ENCODE measurements at regions not wholly inside any gene's neighbourhood (a gene's known extent, or its start where the extent isn't known, plus 50 kb on each side); places are given as distances from the start of the nearest gene placed in this dataset.
"Not testable (repeated sequence)": the region's sequence is repeated elsewhere in the genome, so short reads cannot be mapped to it uniquely, and the experiment has no call there.

GRCh38 chr6:85343428-85343827 is 106.5 kb upstream of the NT5E start:
- H3K36me3 ChIP-seq (ENCODE audit: control insufficient read depth in 1 of 2, insufficient read depth in 2 of 2, low read length in 2 of 2), result no peaks in the 10 kb centered on the region
- no peak overlapping the region for H3K4me3 ChIP-seq (ENCODE audit: low read depth in 1 of 2, low read length in 2 of 2)
- no peaks in the 10 kb centered on the region for H3K9me3 ChIP-seq (ENCODE audit: control insufficient read depth in 1 of 2, low read length in 2 of 2)
- H3K9ac ChIP-seq (ENCODE audit: low read depth in 1 of 2, low read length in 2 of 2), result no peak overlapping the region
- peaks cover 0 to 2% of the 10 kb centered on the region in 2 donors for H3K27me3 ChIP-seq (ENCODE audit: control insufficient read depth in 1 of 2, insufficient read depth in 2 of 2, low read length in 2 of 2)
- no peak overlapping the region for H3K27ac ChIP-seq (ENCODE audit: low read depth, low read length)
- H3K4me1 ChIP-seq (ENCODE audit: control insufficient read depth in 1 of 2, insufficient read depth in 2 of 2, low read length in 2 of 2), result no peaks in the 10 kb centered on the region

- Histone ChIP-seq H3K36me3 (ENCODE audit: control insufficient read depth in 1 of 2, insufficient read depth in 2 of 2, low read length in 2 of 2) (no peaks in the 10 kb centered on the region), H3K4me1 (ENCODE audit: control insufficient read depth in 1 of 2, insufficient read depth in 2 of 2, low read length in 2 of 2) (no peaks in the 10 kb centered on the region), H3K9me3 (ENCODE audit: control insufficient read depth in 1 of 2, low read length in 2 of 2) (no peaks in the 10 kb centered on the region), H3K4me3 (ENCODE audit: low read depth in 1 of 2, low read length in 2 of 2) (no peak overlapping the region), H3K27ac (ENCODE audit: low read depth, low read length) (no peak overlapping the region), H3K27me3 (ENCODE audit: control insufficient read depth in 1 of 2, insufficient read depth in 2 of 2, low read length in 2 of 2) (no peaks in the 10 kb centered on the region), H3K9ac (ENCODE audit: low read depth in 1 of 2, low read length in 2 of 2) (no peak overlapping the region)
These were observed 120.7 kb upstream of the NT5E start for GRCh38 chr6:85329196-85329595.

- H3K9me3 ChIP-seq (ENCODE audit: control insufficient read depth in 1 of 2, low read length in 2 of 2); H3K4me3 ChIP-seq (ENCODE audit: low read depth in 1 of 2, low read length in 2 of 2); H3K4me1 ChIP-seq (ENCODE audit: control insufficient read depth in 1 of 2, insufficient read depth in 2 of 2, low read length in 2 of 2); H3K27ac ChIP-seq (ENCODE audit: low read depth, low read length); H3K36me3 ChIP-seq (ENCODE audit: control insufficient read depth in 1 of 2, insufficient read depth in 2 of 2, low read length in 2 of 2); H3K9ac ChIP-seq (ENCODE audit: low read depth in 1 of 2, low read length in 2 of 2); H3K27me3 ChIP-seq (ENCODE audit: control insufficient read depth in 1 of 2, insufficient read depth in 2 of 2, low read length in 2 of 2): not testable (repeated sequence)
These were observed 124.1 kb upstream of the NT5E start for GRCh38 chr6:85325811-85326210.

GRCh38 chr6:85323435-85324040 is 126.3 kb upstream of the NT5E start:
- Histone ChIP-seq H3K4me1 (ENCODE audit: control insufficient read depth in 1 of 2, insufficient read depth in 2 of 2, low read length in 2 of 2) (no peaks in the 10 kb centered on the region), H3K9me3 (ENCODE audit: control insufficient read depth in 1 of 2, low read length in 2 of 2) (no peaks in the 10 kb centered on the region), H3K9ac (ENCODE audit: low read depth in 1 of 2, low read length in 2 of 2) (no peak overlapping the region), H3K36me3 (ENCODE audit: control insufficient read depth in 1 of 2, insufficient read depth in 2 of 2, low read length in 2 of 2) (no peaks in the 10 kb centered on the region), H3K4me3 (ENCODE audit: low read depth in 1 of 2, low read length in 2 of 2) (no peak overlapping the region), H3K27ac (ENCODE audit: low read depth, low read length) (no peak overlapping the region), H3K27me3 (ENCODE audit: control insufficient read depth in 1 of 2, insufficient read depth in 2 of 2, low read length in 2 of 2) (no peaks in the 10 kb centered on the region)

- no peaks in the 10 kb centered on the region for H3K36me3 ChIP-seq (ENCODE audit: control insufficient read depth in 1 of 2, insufficient read depth in 2 of 2, low read length in 2 of 2)
- H3K9ac ChIP-seq (ENCODE audit: low read depth in 1 of 2, low read length in 2 of 2), result no peak overlapping the region
- peaks cover 4 to 9% of the 10 kb centered on the region in 2 donors for H3K9me3 ChIP-seq (ENCODE audit: control insufficient read depth in 1 of 2, low read length in 2 of 2)
- H3K4me3 ChIP-seq (ENCODE audit: low read depth in 1 of 2, low read length in 2 of 2), result no peak overlapping the region
- no peak overlapping the region for H3K27ac ChIP-seq (ENCODE audit: low read depth, low read length)
- H3K27me3 ChIP-seq (ENCODE audit: control insufficient read depth in 1 of 2, insufficient read depth in 2 of 2, low read length in 2 of 2), result no peaks in the 10 kb centered on the region
- H3K4me1 ChIP-seq (ENCODE audit: control insufficient read depth in 1 of 2, insufficient read depth in 2 of 2, low read length in 2 of 2), result no peaks in the 10 kb centered on the region
These were observed 127.3 kb upstream of the NT5E start for GRCh38 chr6:85322446-85323105.

GRCh38 chr6:85321906-85322305 is 128.0 kb upstream of the NT5E start:
- H3K9me3 ChIP-seq (ENCODE audit: control insufficient read depth in 1 of 2, low read length in 2 of 2), result peaks cover 4 to 10% of the 10 kb centered on the region in 2 donors
- H3K27me3 ChIP-seq (ENCODE audit: control insufficient read depth in 1 of 2, insufficient read depth in 2 of 2, low read length in 2 of 2), result no peaks in the 10 kb centered on the region
- H3K27ac ChIP-seq (ENCODE audit: low read depth, low read length), result no peak overlapping the region
- no peaks in the 10 kb centered on the region for H3K4me1 ChIP-seq (ENCODE audit: control insufficient read depth in 1 of 2, insufficient read depth in 2 of 2, low read length in 2 of 2)
- H3K36me3 ChIP-seq (ENCODE audit: control insufficient read depth in 1 of 2, insufficient read depth in 2 of 2, low read length in 2 of 2), result no peaks in the 10 kb centered on the region
- no peak overlapping the region for H3K9ac ChIP-seq (ENCODE audit: low read depth in 1 of 2, low read length in 2 of 2)
- no peak overlapping the region for H3K4me3 ChIP-seq (ENCODE audit: low read depth in 1 of 2, low read length in 2 of 2)

GRCh38 chr6:85314586-85314985 is 135.3 kb upstream of the NT5E start:
- H3K36me3 ChIP-seq (ENCODE audit: control insufficient read depth in 1 of 2, insufficient read depth in 2 of 2, low read length in 2 of 2), result no peaks in the 10 kb centered on the region
- H3K27me3 ChIP-seq (ENCODE audit: control insufficient read depth in 1 of 2, insufficient read depth in 2 of 2, low read length in 2 of 2), result no peaks in the 10 kb centered on the region

GRCh38 chr6:85300581-85300980 is 149.3 kb upstream of the NT5E start:
- Histone ChIP-seq H3K9ac (ENCODE audit: low read depth in 1 of 2, low read length in 2 of 2) (no peak overlapping the region), H3K9me3 (ENCODE audit: control insufficient read depth in 1 of 2, low read length in 2 of 2) (no peaks in the 10 kb centered on the region), H3K36me3 (ENCODE audit: control insufficient read depth in 1 of 2, insufficient read depth in 2 of 2, low read length in 2 of 2) (no peaks in the 10 kb centered on the region), H3K27ac (ENCODE audit: low read depth, low read length) (no peak overlapping the region), H3K4me1 (ENCODE audit: control insufficient read depth in 1 of 2, insufficient read depth in 2 of 2, low read length in 2 of 2) (no peaks in the 10 kb centered on the region), H3K27me3 (ENCODE audit: control insufficient read depth in 1 of 2, insufficient read depth in 2 of 2, low read length in 2 of 2) (no peaks in the 10 kb centered on the region), H3K4me3 (ENCODE audit: low read depth in 1 of 2, low read length in 2 of 2) (no peak overlapping the region)

More at GRCh38 chr6:85314586-85314985, 135.3 kb upstream of the NT5E start:
- no peak overlapping the region for H3K9ac ChIP-seq (ENCODE audit: low read depth in 1 of 2, low read length in 2 of 2)
- H3K9me3 ChIP-seq (ENCODE audit: control insufficient read depth in 1 of 2, low read length in 2 of 2), result peaks cover 4 to 10% of the 10 kb centered on the region in 2 donors
- H3K4me1 ChIP-seq (ENCODE audit: control insufficient read depth in 1 of 2, insufficient read depth in 2 of 2, low read length in 2 of 2), result no peaks in the 10 kb centered on the region
- H3K27ac ChIP-seq (ENCODE audit: low read depth, low read length), result no peak overlapping the region
- H3K4me3 ChIP-seq (ENCODE audit: low read depth in 1 of 2, low read length in 2 of 2), result no peak overlapping the region

GRCh38 chr6:85298553-85298952 is 151.3 kb upstream of the NT5E start:
- Histone ChIP-seq H3K36me3 (ENCODE audit: control insufficient read depth in 1 of 2, insufficient read depth in 2 of 2, low read length in 2 of 2) (no peaks in the 10 kb centered on the region), H3K4me3 (ENCODE audit: low read depth in 1 of 2, low read length in 2 of 2) (no peak overlapping the region), H3K27me3 (ENCODE audit: control insufficient read depth in 1 of 2, insufficient read depth in 2 of 2, low read length in 2 of 2) (no peaks in the 10 kb centered on the region), H3K4me1 (ENCODE audit: control insufficient read depth in 1 of 2, insufficient read depth in 2 of 2, low read length in 2 of 2) (no peaks in the 10 kb centered on the region), H3K27ac (ENCODE audit: low read depth, low read length) (no peak overlapping the region), H3K9me3 (ENCODE audit: control insufficient read depth in 1 of 2, low read length in 2 of 2) (no peaks in the 10 kb centered on the region), H3K9ac (ENCODE audit: low read depth in 1 of 2, low read length in 2 of 2) (no peak overlapping the region)

GRCh38 chr6:85291326-85291725 is 158.6 kb upstream of the NT5E start:
- no peaks in the 10 kb centered on the region for H3K36me3 ChIP-seq (ENCODE audit: control insufficient read depth in 1 of 2, insufficient read depth in 2 of 2, low read length in 2 of 2)
- no peaks in the 10 kb centered on the region for H3K27me3 ChIP-seq (ENCODE audit: control insufficient read depth in 1 of 2, insufficient read depth in 2 of 2, low read length in 2 of 2)
- no peak overlapping the region for H3K4me3 ChIP-seq (ENCODE audit: low read depth in 1 of 2, low read length in 2 of 2)
- H3K27ac ChIP-seq (ENCODE audit: low read depth, low read length), result no peak overlapping the region
- no peak overlapping the region for H3K9ac ChIP-seq (ENCODE audit: low read depth in 1 of 2, low read length in 2 of 2)
- no peaks in the 10 kb centered on the region for H3K9me3 ChIP-seq (ENCODE audit: control insufficient read depth in 1 of 2, low read length in 2 of 2)
- no peaks in the 10 kb centered on the region for H3K4me1 ChIP-seq (ENCODE audit: control insufficient read depth in 1 of 2, insufficient read depth in 2 of 2, low read length in 2 of 2)

Measured in duodenal mucosa (tissue), 2 donors.